Retinal pigment epithelial cell (primary cell): ENCODE measurements at regions not wholly inside any gene's neighbourhood (a gene's known extent, or its start where the extent isn't known, plus 50 kb on each side); places are given as distances from the start of the nearest gene placed in this dataset.

Experiments
- DNase-seq: peaks from one replicate; pipeline ENCODE4 v3.0.0-alpha.2; 2010; ENCODE audit warnings: low read depth
- H3K4me3 ChIP-seq: 2 replicates; pipeline ENCODE4 v1.5.1; 2011; ENCODE audit warnings: mild to moderate bottlenecking, low read length, control low read depth, moderate library complexity
- CTCF ChIP-seq: conservative IDR thresholded peaks from 2 replicates; pipeline ENCODE4 v1.5.1; 2011; ENCODE audit warnings: low read depth, low read length, control low read depth, inconsistent platforms

DNA sequence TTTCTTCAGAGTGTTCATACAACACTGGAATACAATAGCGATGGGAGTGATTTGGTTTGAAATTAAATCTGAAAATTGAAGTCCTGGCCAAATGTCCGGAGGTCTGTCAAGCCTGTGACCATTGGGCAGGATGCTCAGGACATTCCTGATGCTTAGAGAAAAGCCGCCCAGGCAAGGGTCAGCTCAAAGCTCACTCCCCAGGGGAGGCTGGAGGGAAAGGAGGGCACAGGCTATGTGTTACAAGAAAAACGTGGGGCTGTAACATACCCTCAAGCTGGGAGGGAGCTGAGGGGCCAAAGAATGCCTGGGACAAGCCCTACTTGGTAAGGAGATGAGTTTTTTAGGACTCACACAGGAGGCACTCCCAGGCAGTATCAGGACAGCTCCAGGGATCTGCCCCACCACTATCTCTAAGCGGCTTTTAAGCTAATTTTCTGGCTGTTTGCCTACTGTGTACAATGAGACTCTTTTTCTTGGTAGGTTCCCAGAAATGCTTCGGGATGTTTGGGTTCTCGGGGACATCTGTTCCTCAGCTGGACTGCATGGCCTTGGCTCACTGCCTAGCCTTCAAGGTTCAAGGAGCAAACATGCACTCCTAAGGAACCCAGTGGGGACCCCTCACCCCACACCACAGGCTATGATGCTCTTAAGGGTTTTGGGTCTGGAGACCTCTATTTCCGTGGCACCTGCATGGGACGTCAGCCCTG is 500.1 kb downstream of the BRD1 start:
- no peak for TF ChIP-seq CTCF
- H3K4me3 ChIP-seq, result no peak overlapping the region
- no peak for DNase-seq

- no peak for DNase-seq
- TF ChIP-seq CTCF, result no peak
- no peak overlapping the region for H3K4me3 ChIP-seq
These were observed 501.1 kb downstream of the BRD1 start for GRCh38 chr22:49326558-49326957.

DNA sequence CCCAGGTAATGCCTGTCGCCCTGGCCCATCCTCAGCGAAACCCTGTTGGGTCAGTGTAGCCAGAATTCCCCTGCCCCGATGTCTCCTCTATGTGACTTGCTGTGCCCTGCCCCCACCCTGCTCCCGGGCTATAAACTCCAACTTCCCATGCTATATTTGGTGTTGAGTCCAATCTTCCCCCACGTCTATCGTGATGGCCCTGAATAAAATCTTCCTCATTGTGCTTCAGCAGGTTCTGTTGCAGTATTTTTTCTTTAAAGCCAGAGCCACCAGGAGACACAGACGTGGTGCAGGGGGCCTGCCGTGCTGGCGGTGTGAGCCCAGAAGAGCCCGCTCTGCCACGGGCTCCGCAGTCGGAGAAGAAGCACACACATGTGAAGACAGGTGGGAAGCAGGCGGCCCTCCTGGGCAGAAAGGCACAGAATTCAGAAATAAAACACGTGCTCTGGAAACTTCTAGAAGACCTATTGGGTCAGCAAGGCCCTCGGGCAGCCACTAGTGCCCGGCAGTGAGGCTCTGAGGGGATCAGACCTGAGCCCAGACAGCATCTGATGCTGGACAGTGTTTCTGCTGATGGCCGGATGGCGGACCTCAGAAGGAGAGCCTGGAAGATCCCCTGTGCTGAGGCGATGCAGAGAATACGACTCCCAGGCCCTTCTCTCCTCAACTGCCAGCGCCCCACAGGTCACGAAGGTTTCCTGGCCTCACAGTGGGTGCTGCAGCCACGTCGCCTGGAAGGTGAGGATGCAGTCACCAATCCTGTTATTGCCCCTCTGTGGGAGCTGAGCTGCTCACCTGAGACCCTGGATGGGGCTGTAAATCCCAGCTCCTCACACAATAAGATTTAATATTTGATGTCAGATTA is 501.9 kb downstream of the BRD1 start:
- no peak for DNase-seq
- TF ChIP-seq CTCF, result no peak
- no peak overlapping the region for H3K4me3 ChIP-seq

DNA sequence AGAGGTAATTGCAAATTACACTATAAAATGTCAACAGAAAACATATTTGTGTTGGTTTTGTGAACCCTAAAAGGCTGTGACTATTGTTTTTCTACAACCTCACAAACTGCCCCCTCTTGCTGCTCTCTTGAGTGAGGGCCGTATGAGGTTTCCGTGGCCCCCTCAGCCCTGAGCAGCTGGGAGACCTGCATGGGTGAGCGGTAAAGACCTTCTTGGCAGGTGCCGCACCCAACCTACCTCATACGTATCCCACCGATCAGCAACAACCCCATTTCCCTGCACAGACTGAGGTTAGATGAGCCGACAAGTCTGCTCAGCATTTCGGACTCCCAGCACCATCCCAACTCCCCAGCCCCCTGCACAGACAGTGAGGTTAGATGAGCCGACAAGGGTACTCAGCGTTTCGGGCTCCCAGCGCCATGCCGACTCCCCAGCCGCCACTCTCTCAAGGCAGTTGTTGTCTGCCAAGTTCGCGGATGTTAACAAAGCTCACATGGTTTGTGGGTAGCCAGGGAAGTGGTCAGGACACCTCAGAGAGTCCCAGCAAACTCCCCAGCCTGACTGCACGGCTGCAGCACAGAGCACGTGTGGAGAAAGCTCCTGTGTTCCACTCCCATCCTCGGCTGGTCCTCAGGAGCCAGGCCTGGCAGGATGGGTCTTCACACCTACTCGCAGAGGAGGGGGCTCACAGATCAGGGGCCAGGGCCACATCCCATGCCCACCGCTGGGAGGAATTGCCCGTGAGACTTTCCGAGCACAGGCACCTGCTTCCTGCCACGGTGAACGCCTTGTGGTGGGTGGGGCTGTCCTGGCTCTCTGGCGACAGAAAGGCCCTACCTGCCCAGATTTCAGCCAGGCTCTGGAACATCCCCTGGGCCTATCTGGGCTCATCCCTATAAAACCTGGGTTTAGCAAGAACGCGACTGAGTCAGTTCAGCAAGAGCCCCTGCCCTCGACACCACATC is 502.9 kb downstream of the BRD1 start:
- no peak for DNase-seq
- TF ChIP-seq CTCF, result no peak
- no peak overlapping the region for H3K4me3 ChIP-seq

DNA sequence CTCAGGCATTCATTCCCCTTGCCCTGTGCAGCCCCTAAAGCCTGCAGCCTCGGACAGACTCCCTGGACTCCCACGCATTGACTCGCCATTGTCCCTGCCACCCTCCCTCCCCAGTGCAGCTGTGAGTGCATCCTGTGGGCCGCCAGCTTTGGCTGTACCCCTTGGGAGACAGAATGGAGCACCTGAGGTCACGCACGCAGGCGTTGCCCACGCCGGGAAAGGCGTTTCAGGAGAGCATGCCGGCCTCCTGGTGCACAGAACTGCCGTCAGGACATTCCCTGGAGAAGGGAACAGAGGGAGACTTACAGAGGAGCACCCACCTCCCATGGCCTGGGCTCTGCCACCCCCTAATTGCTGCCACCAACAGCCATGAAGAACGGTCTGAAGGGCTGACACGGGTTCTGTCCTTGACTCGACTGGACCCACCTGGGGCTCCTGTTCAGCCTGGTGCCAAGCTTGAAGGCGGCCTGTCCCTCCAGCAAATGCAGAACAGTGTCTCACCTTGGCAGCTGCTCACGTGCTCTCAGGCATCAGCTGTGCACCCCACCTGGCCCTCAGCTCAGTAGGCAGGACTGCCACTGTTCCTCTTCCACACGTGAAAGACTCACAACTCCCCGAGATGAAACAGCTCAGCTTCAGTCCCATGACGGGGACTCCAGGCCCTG is 503.8 kb downstream of the BRD1 start:
- no peak for DNase-seq
- H3K4me3 ChIP-seq, result no peak overlapping the region
- no peak for TF ChIP-seq CTCF

GRCh38 chr22:49322861-49323622 is 504.6 kb downstream of the BRD1 start:
- DNase-seq, result no peak
- no peak overlapping the region for H3K4me3 ChIP-seq
- TF ChIP-seq CTCF, result no peak
